CD14-positive monocyte (primary cell): ENCODE measurements at regions not wholly inside any gene's neighbourhood (a gene's known extent, or its start where the extent isn't known, plus 50 kb on each side); places are given as distances from the start of the nearest gene placed in this dataset.

Experiments
- DNase-seq, 3 donors: peaks; one replicate each; pipeline ENCODE4 v3.0.0-alpha.2; 2011 to 2022
- H2AFZ ChIP-seq: 2 replicates; pipeline ENCODE4 v1.6.0; 2012; ENCODE audit warnings: mild to moderate bottlenecking, low read depth, low read length, inconsistent platforms; ENCODE audit not compliant: insufficient read depth, poor library complexity, severe bottlenecking
- H3K27ac ChIP-seq, 2 donors: 1 replicate in 1 of 2; 2 replicates in 1 of 2; pipeline ENCODE4 v1.5.1; 2012 to 2013; ENCODE audit warnings: low read length in 2 of 2, control low read depth in 1 of 2, inconsistent platforms in 1 of 2, low read depth in 1 of 2, mild to moderate bottlenecking in 1 of 2
- H3K27me3 ChIP-seq, 2 donors: one replicate each; pipeline versions ENCODE4 v1.6.0 to v1.6.1; 2011 to 2013; ENCODE audit warnings: low read length in 2 of 2; ENCODE audit not compliant: control insufficient read depth in 2 of 2, insufficient read depth in 2 of 2
- H3K36me3 ChIP-seq, 2 donors: replicated peaks in 1 of 2; 1 replicate in 1 of 2; 2 replicates in 1 of 2; pipeline versions ENCODE4 v1.5.1 to v1.6.1; 2012 to 2013; ENCODE audit warnings: low read length in 2 of 2, control low read depth in 1 of 2, inconsistent platforms in 1 of 2, mild to moderate bottlenecking in 1 of 2; ENCODE audit not compliant: insufficient read depth in 2 of 2, control insufficient read depth in 1 of 2
- H3K4me1 ChIP-seq, 2 donors: 1 replicate in 1 of 2; 2 replicates in 1 of 2; pipeline versions ENCODE4 v1.5.1 to v1.6.1; 2012 to 2013; ENCODE audit warnings: low read length in 2 of 2, control low read depth in 1 of 2, inconsistent platforms in 1 of 2, mild to moderate bottlenecking in 1 of 2, moderate library complexity in 1 of 2; ENCODE audit not compliant: insufficient read depth in 2 of 2, control insufficient read depth in 1 of 2
- H3K4me2 ChIP-seq: replicated peaks from 2 replicates; pipeline ENCODE3; 2012; ENCODE audit warnings: low read length, moderate library complexity, mild to moderate bottlenecking; ENCODE audit not compliant: poor library complexity, severe bottlenecking; ENCODE audit errors: extremely low read depth
- H3K4me3 ChIP-seq, 3 experiments: fragments of 200-600 bp in 1 of 3; sonication (generic) in 1 of 3; replicated peaks in 1 of 3; 1 replicate in 2 of 3; 2 replicates in 1 of 3; pipeline ENCODE4 v1.5.1; 2011 to 2013; ENCODE audit warnings: low read length in 3 of 3, mild to moderate bottlenecking in 3 of 3, control low read depth in 2 of 3, low read depth in 2 of 3, inconsistent platforms in 1 of 3, moderate library complexity in 1 of 3
- H3K79me2 ChIP-seq: 2 replicates; pipeline ENCODE4 v1.6.0; 2012; ENCODE audit warnings: mild to moderate bottlenecking, control low read depth, inconsistent platforms, low read length, moderate library complexity; ENCODE audit not compliant: insufficient read depth
- H3K9ac ChIP-seq: 2 replicates; pipeline ENCODE4 v1.6.0; 2017; ENCODE audit warnings: low read length, mild to moderate bottlenecking; ENCODE audit not compliant: insufficient read depth, poor library complexity, severe bottlenecking
- H3K9me3 ChIP-seq, 2 donors: replicated peaks in 1 of 2; 1 replicate in 1 of 2; 2 replicates in 1 of 2; pipeline versions ENCODE4 v1.5.1 to v1.6.1; 2012 to 2013; ENCODE audit warnings: low read length in 2 of 2, control low read depth in 1 of 2; ENCODE audit not compliant: control insufficient read depth in 1 of 2, insufficient read depth in 1 of 2
- H4K20me1 ChIP-seq: 2 replicates; pipeline ENCODE4 v1.6.0; 2012; ENCODE audit warnings: mild to moderate bottlenecking, low read length, control low read depth, moderate library complexity; ENCODE audit not compliant: insufficient read depth
- H3K27ac Mint-ChIP-seq, 7 donors: one replicate each; pipeline ENCODE4 v1.8.0; 2020; ENCODE audit warnings: mild to moderate bottlenecking in 7 of 7, mixed read lengths in 7 of 7, moderate library complexity in 6 of 7, inconsistent platforms in 2 of 7
- H3K27me3 Mint-ChIP-seq, 3 donors: one replicate each; pipeline ENCODE4 v1.8.0; 2021 to 2022; ENCODE audit warnings: low read depth in 3 of 3, mild to moderate bottlenecking in 3 of 3, mixed read lengths in 3 of 3, moderate library complexity in 3 of 3, inconsistent platforms in 1 of 3
- H3K36me3 Mint-ChIP-seq, 2 donors: one replicate each; pipeline ENCODE4 v1.8.0; 2020; ENCODE audit warnings: mixed read lengths in 2 of 2, inconsistent platforms in 1 of 2, mild to moderate bottlenecking in 1 of 2
- H3K4me1 Mint-ChIP-seq: one replicate; pipeline ENCODE4 v1.8.0; 2020; ENCODE audit warnings: mild to moderate bottlenecking, mixed read lengths
- H3K4me3 Mint-ChIP-seq, 2 donors: one replicate each; pipeline ENCODE4 v1.8.0; 2020; ENCODE audit warnings: mild to moderate bottlenecking in 2 of 2, mixed read lengths in 2 of 2, moderate library complexity in 1 of 2
- H3K9me3 Mint-ChIP-seq, 7 donors: one replicate each; pipeline ENCODE4 v1.8.0; 2020 to 2022; ENCODE audit warnings: mixed read lengths in 7 of 7, mild to moderate bottlenecking in 6 of 7, moderate library complexity in 6 of 7, inconsistent platforms in 2 of 7
- CTCF ChIP-seq: fragments of 200-600 bp; IDR thresholded peaks from one replicate; pipeline ENCODE4 v1.8.0; 2022; ENCODE audit warnings: antibody characterized with exemption, mild to moderate bottlenecking
- WGBS: methylation state at CpG from one replicate; pipeline ENCODE4 v1.1.5; 2013; ENCODE audit warnings: missing lambda C conversion rate; ENCODE audit not compliant: insufficient coverage; 5-methylcytosine and 5-hydroxymethylcytosine counted together
- intact Hi-C, 2 donors: fragments of 100-400 bp; cut with micrococcal nuclease; formaldehyde crosslinking; loops; one replicate each; pipeline versions ENCODE4 v1.15.0 to v1.15.1; 2023

- Histone ChIP-seq H3K4me2 (no peak overlapping the region), H3K79me2 (no peaks in the 10 kb centered on the region), H3K36me3 (no peaks in the 10 kb centered on the region), H4K20me1 (no peaks in the 10 kb centered on the region), H3K4me3 (no peak overlapping the region), H3K27ac (no peak overlapping the region), H3K4me1 (no peaks in the 10 kb centered on the region), H3K9me3 (peaks cover 5 to 10% of the 10 kb centered on the region in 2 donors), H3K9ac (no peak overlapping the region), H2AFZ (no peak overlapping the region), H3K27me3 (no peaks in the 10 kb centered on the region)
- H3K27ac Mint-ChIP-seq: no peak overlapping the region
- H3K4me3 Mint-ChIP-seq: no peak overlapping the region
- no peak for DNase-seq
- H3K4me1 Mint-ChIP-seq: no peaks in the 10 kb centered on the region
- H3K9me3 Mint-ChIP-seq: peaks cover 2 to 23% (median 8%) of the 10 kb centered on the region in 7 donors
- no CpG with 5 or more reads among the region's 5 CpGs for WGBS
- intact Hi-C loops: no loop called here
- H3K27me3 Mint-ChIP-seq: peaks cover 0 to 5% (median 0%) of the 10 kb centered on the region in 3 donors
- TF ChIP-seq CTCF: no peak
- no peaks in the 10 kb centered on the region for H3K36me3 Mint-ChIP-seq
Measured at GRCh38 chr5:3899093-3899492, 303.5 kb downstream of the IRX1 start.

- Histone ChIP-seq H2AFZ (no peak overlapping the region), H3K4me2 (no peak overlapping the region), H3K27ac (no peak overlapping the region), H3K9ac (no peak overlapping the region), H3K27me3 (no peaks in the 10 kb centered on the region), H3K36me3 (no peaks in the 10 kb centered on the region), H3K4me1 (no peaks in the 10 kb centered on the region), H3K4me3 (no peak overlapping the region), H3K9me3 (peaks cover 5 to 19% of the 10 kb centered on the region in 2 donors), H3K79me2 (no peaks in the 10 kb centered on the region), H4K20me1 (no peaks in the 10 kb centered on the region)
- Mint-ChIP-seq H3K4me1 (no peaks in the 10 kb centered on the region), H3K27ac (no peak overlapping the region), H3K9me3 (peaks cover 3 to 16% (median 9%) of the 10 kb centered on the region in 7 donors), H3K4me3 (no peak overlapping the region), H3K36me3 (no peaks in the 10 kb centered on the region), H3K27me3 (peaks cover 0 to 3% (median 2%) of the 10 kb centered on the region in 3 donors)
- 100% methylated on average over 5 of the region's 8 CpGs for WGBS
- no peak for TF ChIP-seq CTCF
- intact Hi-C loops: no loop called here
- no peak for DNase-seq
Measured at GRCh38 chr5:3904584-3904983, 309.0 kb downstream of the IRX1 start.
